ENCODE measurements at regions not wholly inside any gene's neighbourhood (a gene's known extent, or its start where the extent isn't known, plus 50 kb on each side); places are given as distances from the start of the nearest gene placed in this dataset.

DNA sequence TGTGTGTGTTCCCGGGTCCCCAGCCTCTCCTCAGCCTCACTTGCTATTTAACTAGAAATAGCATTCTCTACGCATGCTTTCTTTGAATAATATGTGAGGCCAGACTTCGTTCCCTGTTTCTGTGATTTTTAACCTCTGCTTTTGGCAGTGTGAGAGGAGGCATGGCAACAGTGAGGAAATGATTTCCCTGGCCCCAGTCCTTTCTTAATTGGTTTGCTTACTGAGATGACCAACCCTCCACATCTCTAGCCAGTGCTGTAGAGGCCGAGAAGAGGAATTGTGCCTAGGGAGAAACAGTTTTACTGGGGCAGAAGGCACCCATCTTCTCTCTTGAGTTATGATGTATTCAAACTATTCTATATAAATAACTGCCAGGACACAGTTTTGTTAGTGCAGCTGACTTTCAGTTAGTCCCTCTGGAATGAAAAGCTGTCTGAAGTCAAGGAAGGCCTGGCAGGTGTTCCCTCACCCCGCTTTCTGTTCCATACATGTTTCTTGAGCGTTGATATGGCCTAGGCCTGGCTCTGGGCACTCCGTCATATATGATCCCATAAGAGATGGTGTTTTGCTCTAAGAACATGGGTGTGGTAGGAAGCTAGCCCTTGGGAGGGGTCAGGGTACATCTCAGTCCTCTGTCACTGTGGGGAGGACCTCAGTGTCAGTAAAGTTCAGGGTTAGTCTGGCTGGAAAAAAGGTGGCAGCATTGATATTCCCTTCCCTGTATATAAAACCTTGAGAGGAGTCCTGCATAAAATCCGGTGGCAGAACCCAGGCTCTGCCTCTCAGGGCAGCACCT, 73.7 kb upstream of the NPAS1 start:
- ChIA-PET POLR2A (no interaction called here), CTCF (ENCODE audit: unreplicated experiment) (no interaction called here)
- no peaks in the 10 kb centered on the region for H3K9me3 ChIP-seq (ENCODE audit: low read length)
- H3K27ac ChIP-seq (ENCODE audit: low read depth, low read length, poor library complexity, severe bottlenecking): no peak overlapping the region
- no TSS peak for BruUV-seq (replicated peaks)
- H3K79me2 ChIP-seq (ENCODE audit: insufficient read depth, low read depth, low read length): no peaks in the 10 kb centered on the region
- H3K36me3 ChIP-seq (ENCODE audit: insufficient read depth, low read length): peaks cover 51% of the 10 kb centered on the region
- DNase-seq (ENCODE audit: low spot score): no peak
- no peak overlapping the region for H3K4me3 ChIP-seq (ENCODE audit: low read depth, low read length, poor library complexity, severe bottlenecking)
- no peak for TF ChIP-seq EZH2phosphoT487 (IDR thresholded peaks at IDR 0.05; ENCODE audit: borderline replicate concordance, low read depth, low read length)
- TF ChIP-seq, protein P1, sequence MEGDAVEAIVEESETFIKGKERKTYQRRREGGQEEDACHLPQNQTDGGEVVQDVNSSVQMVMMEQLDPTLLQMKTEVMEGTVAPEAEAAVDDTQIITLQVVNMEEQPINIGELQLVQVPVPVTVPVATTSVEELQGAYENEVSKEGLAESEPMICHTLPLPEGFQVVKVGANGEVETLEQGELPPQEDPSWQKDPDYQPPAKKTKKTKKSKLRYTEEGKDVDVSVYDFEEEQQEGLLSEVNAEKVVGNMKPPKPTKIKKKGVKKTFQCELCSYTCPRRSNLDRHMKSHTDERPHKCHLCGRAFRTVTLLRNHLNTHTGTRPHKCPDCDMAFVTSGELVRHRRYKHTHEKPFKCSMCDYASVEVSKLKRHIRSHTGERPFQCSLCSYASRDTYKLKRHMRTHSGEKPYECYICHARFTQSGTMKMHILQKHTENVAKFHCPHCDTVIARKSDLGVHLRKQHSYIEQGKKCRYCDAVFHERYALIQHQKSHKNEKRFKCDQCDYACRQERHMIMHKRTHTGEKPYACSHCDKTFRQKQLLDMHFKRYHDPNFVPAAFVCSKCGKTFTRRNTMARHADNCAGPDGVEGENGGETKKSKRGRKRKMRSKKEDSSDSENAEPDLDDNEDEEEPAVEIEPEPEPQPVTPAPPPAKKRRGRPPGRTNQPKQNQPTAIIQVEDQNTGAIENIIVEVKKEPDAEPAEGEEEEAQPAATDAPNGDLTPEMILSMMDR (conservative IDR thresholded peaks at IDR 0.05; ENCODE audit: low read length): no peak
- no peaks in the 10 kb centered on the region for H3K9me2 ChIP-seq (ENCODE audit: insufficient read depth, low read length)
- H3K4me1 ChIP-seq (ENCODE audit: insufficient read depth, low read length, poor library complexity, severe bottlenecking): no peaks in the 10 kb centered on the region
- H3K4me2 ChIP-seq (ENCODE audit: low read length): no peak overlapping the region
- no peaks in the 10 kb centered on the region for H4K20me1 ChIP-seq (ENCODE audit: insufficient read depth, low read length)
- intact Hi-C loops (cut with micrococcal nuclease; ENCODE audit: unreplicated experiment): no loop called here
- no peak overlapping the region for H2AFZ ChIP-seq (ENCODE audit: low read length)

GRCh38 chr19:46946611-46947238, 72.9 kb upstream of the NPAS1 start:
- intact Hi-C loops (cut with micrococcal nuclease; ENCODE audit: unreplicated experiment): no loop called here
- Histone ChIP-seq H3K79me2 (ENCODE audit: insufficient read depth, low read depth, low read length) (no peaks in the 10 kb centered on the region), H4K20me1 (ENCODE audit: insufficient read depth, low read length) (no peaks in the 10 kb centered on the region), H3K27ac (ENCODE audit: low read depth, low read length, poor library complexity, severe bottlenecking) (no peak overlapping the region), H3K4me3 (ENCODE audit: low read depth, low read length, poor library complexity, severe bottlenecking) (no peak overlapping the region), H3K4me2 (ENCODE audit: low read length) (no peak overlapping the region), H3K9me2 (ENCODE audit: insufficient read depth, low read length) (no peaks in the 10 kb centered on the region), H3K4me1 (ENCODE audit: insufficient read depth, low read length, poor library complexity, severe bottlenecking) (no peaks in the 10 kb centered on the region), H3K36me3 (ENCODE audit: insufficient read depth, low read length) (peaks cover 44% of the 10 kb centered on the region), H3K9me3 (ENCODE audit: low read length) (no peaks in the 10 kb centered on the region), H2AFZ (ENCODE audit: low read length) (no peak overlapping the region)
- TF ChIP-seq EZH2phosphoT487 (IDR thresholded peaks at IDR 0.05; ENCODE audit: borderline replicate concordance, low read depth, low read length): no peak
- TF ChIP-seq, protein P1 (conservative IDR thresholded peaks at IDR 0.05; ENCODE audit: low read length): no peak
- ChIA-PET CTCF (ENCODE audit: unreplicated experiment) (no interaction called here), POLR2A (interaction anchor here (0.6 kb wide), 1 partner anchor 93 kb away, joined by 10 read pairs; no protein-coding TSS in a partner anchor)
- no TSS peak for BruUV-seq (replicated peaks)
- DNase-seq (ENCODE audit: low spot score): no peak

DNA sequence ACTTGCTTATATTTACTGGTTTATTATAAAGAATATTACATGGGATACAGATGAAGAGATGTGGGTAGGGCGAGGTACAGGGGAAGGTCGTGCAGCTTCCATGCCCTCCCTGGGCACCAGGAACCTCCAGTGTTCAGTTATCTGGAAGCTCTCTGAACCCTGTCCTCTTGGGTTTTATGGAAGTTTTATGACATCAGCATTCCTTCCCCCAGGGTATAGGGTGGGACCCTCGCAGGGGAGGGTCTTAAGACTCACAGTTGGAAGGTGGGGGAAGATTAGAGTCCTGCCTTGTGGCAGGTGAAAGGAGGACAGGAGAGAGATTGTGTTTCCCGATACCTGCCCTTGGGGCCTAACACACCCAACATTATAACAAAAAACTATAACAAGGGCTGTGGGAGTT, 71.8 kb upstream of the NPAS1 start:
- peaks cover 44% of the 10 kb centered on the region for H3K36me3 ChIP-seq (ENCODE audit: insufficient read depth, low read length)
- H4K20me1 ChIP-seq (ENCODE audit: insufficient read depth, low read length): no peaks in the 10 kb centered on the region
- DNase-seq (ENCODE audit: low spot score): no peak
- TF ChIP-seq, protein P1 (conservative IDR thresholded peaks at IDR 0.05; ENCODE audit: low read length): no peak
- TF ChIP-seq EZH2phosphoT487 (IDR thresholded peaks at IDR 0.05; ENCODE audit: borderline replicate concordance, low read depth, low read length): no peak
- intact Hi-C loops (cut with micrococcal nuclease; ENCODE audit: unreplicated experiment): no loop called here
- H3K4me3 ChIP-seq (ENCODE audit: low read depth, low read length, poor library complexity, severe bottlenecking): no peak overlapping the region
- no TSS peak for BruUV-seq (replicated peaks)
- ChIA-PET CTCF (ENCODE audit: unreplicated experiment) (no interaction called here), POLR2A (no interaction called here)
- H3K9me3 ChIP-seq (ENCODE audit: low read length): no peaks in the 10 kb centered on the region
- no peak overlapping the region for H2AFZ ChIP-seq (ENCODE audit: low read length)
- no peak overlapping the region for H3K4me2 ChIP-seq (ENCODE audit: low read length)
- H3K9me2 ChIP-seq (ENCODE audit: insufficient read depth, low read length): no peaks in the 10 kb centered on the region
- no peaks in the 10 kb centered on the region for H3K79me2 ChIP-seq (ENCODE audit: insufficient read depth, low read depth, low read length)
- no peaks in the 10 kb centered on the region for H3K4me1 ChIP-seq (ENCODE audit: insufficient read depth, low read length, poor library complexity, severe bottlenecking)
- no peak overlapping the region for H3K27ac ChIP-seq (ENCODE audit: low read depth, low read length, poor library complexity, severe bottlenecking)

Data from OCI-LY7 (cell line).